HL-60 (cell line): ENCODE measurements at regions not wholly inside any gene's neighbourhood (a gene's known extent, or its start where the extent isn't known, plus 50 kb on each side); places are given as distances from the start of the nearest gene placed in this dataset.

Experiments used
- CTCF ChIP-seq: IDR thresholded peaks from one replicate; pipeline ENCODE4 v1.5.1; 2011; ENCODE audit warnings: low read length, control low read depth, inconsistent platforms; ENCODE audit not compliant: insufficient read depth
- POLR2AphosphoS5 ChIP-seq: IDR thresholded peaks from 2 replicates; pipeline ENCODE4 v1.6.1; 2012; ENCODE audit warnings: low read depth

DNA sequence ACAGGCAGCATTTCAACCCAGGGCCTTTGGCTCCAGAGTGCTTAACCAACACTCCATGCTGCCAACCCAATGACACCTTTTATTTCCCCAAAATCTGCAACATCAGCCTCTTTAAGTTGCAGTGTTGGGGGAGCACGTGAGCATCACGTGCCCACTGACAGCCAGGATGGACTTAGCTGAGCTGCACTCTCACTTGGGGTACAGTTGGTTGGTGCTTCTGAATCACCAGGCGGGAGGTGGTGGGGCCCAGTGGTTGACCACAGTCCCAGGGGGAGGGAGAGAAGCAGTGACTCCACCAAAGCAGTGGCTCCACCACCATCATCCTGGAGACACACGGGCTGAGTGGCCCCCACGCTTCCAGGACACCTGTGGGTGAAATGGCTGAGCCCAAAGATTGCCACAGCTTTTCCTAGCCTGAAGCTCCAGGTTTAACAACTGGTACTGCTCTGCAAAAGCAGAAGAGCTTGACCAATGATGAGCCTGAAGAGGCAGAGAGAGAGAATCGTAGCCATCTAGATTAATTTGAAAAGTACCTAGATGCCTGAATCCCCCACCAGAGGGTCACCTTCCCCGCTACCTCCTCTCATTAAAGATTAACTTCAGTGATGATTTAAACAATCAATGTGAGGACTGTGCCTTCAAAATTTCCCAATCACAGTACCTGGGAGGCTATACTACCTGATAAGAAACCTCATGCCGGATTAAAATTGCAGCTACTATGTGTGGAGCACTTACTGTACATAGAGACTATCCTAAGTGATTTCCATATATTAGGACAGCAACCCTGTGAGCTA lies 193.8 kb downstream of the FOXO1 start:
- no peak for TF ChIP-seq CTCF
- no peak for TF ChIP-seq POLR2AphosphoS5
